ENCODE measurements at regions not wholly inside any gene's neighbourhood (a gene's known extent, or its start where the extent isn't known, plus 50 kb on each side); places are given as distances from the start of the nearest gene placed in this dataset.
"Not testable (repeated sequence)": the region's sequence is repeated elsewhere in the genome, so short reads cannot be mapped to it uniquely, and the experiment has no call there.

GRCh38 chr2:125318740-125319139, 1293.7 kb downstream of the CNTNAP5 start:
- no peak overlapping the region for H3K27ac ChIP-seq (ENCODE audit: low read length)
- no peak overlapping the region for H3K4me3 ChIP-seq (ENCODE audit: low read length)
- no peaks in the 10 kb centered on the region for H3K9me2 ChIP-seq (replicated peaks; ENCODE audit: insufficient read depth, low read length)
- H2AFZ ChIP-seq (ENCODE audit: low read length) = no peak overlapping the region
- no peak for TF ChIP-seq EZH2 (optimal IDR thresholded peaks at IDR 0.05; ENCODE audit: low read depth, low read length)
- TF ChIP-seq EZH2phosphoT487 (IDR thresholded peaks at IDR 0.05; ENCODE audit: low read length) = no peak
- no peak for TF ChIP-seq CTCF (IDR thresholded peaks at IDR 0.05; ENCODE audit: low read length)
- H3K36me3 ChIP-seq (replicated peaks; ENCODE audit: insufficient read depth, low read length) = no peaks in the 10 kb centered on the region
- no peak for DNase-seq
- no peaks in the 10 kb centered on the region; the same call in 1 of the 2 replicates for H3K4me1 ChIP-seq (ENCODE audit: low read length)
- H3K9ac ChIP-seq (ENCODE audit: low read length) = no peak overlapping the region
- H3F3A ChIP-seq (ENCODE audit: insufficient read depth, low read length) = no peaks in the 10 kb centered on the region
- no peaks in the 10 kb centered on the region for H3K27me3 ChIP-seq (replicated peaks; ENCODE audit: insufficient read depth, low read length)
- no peaks in the 10 kb centered on the region for H3K79me2 ChIP-seq (ENCODE audit: low read length)
- H4K20me1 ChIP-seq (ENCODE audit: insufficient read depth, low read length) = no peaks in the 10 kb centered on the region
- no peak overlapping the region for H3K4me2 ChIP-seq (ENCODE audit: low read depth, low read length)
- no peaks in the 10 kb centered on the region for H3K9me3 ChIP-seq (replicated peaks; ENCODE audit: insufficient read depth, low read length)

- H3K79me2 ChIP-seq (ENCODE audit: low read length) = no peaks in the 10 kb centered on the region
- no peak overlapping the region for H3K4me2 ChIP-seq (ENCODE audit: low read depth, low read length)
- H3K4me3 ChIP-seq (ENCODE audit: low read length) = no peak overlapping the region
- no peak overlapping the region for H3K27ac ChIP-seq (ENCODE audit: low read length)
- no peak for TF ChIP-seq EZH2 (optimal IDR thresholded peaks at IDR 0.05; ENCODE audit: low read depth, low read length)
- no peaks in the 10 kb centered on the region for H3K27me3 ChIP-seq (replicated peaks; ENCODE audit: insufficient read depth, low read length)
- no peak overlapping the region for H3K9ac ChIP-seq (ENCODE audit: low read length)
- no peak for DNase-seq
- H3F3A ChIP-seq (ENCODE audit: insufficient read depth, low read length) = no peaks in the 10 kb centered on the region
- no peaks in the 10 kb centered on the region for H3K9me3 ChIP-seq (replicated peaks; ENCODE audit: insufficient read depth, low read length)
- H3K4me1 ChIP-seq (ENCODE audit: low read length) = peaks cover 9% of the 10 kb centered on the region
- H4K20me1 ChIP-seq (ENCODE audit: insufficient read depth, low read length) = no peaks in the 10 kb centered on the region
- H3K9me2 ChIP-seq (replicated peaks; ENCODE audit: insufficient read depth, low read length) = no peaks in the 10 kb centered on the region
- no peak overlapping the region for H2AFZ ChIP-seq (ENCODE audit: low read length)
- H3K36me3 ChIP-seq (replicated peaks; ENCODE audit: insufficient read depth, low read length) = no peaks in the 10 kb centered on the region
These were observed 1299.2 kb downstream of the CNTNAP5 start for GRCh38 chr2:125324273-125324672.

GRCh38 chr2:125330133-125330532, 1305.0 kb downstream of the CNTNAP5 start:
- H2AFZ ChIP-seq (ENCODE audit: low read length) = no peak overlapping the region
- peak overlapping the region; percentile 22; the same call in 1 of the 2 replicates for H3K27ac ChIP-seq (ENCODE audit: low read length)
- TF ChIP-seq EZH2phosphoT487 (IDR thresholded peaks at IDR 0.05; ENCODE audit: low read length) (no peak), EZH2 (optimal IDR thresholded peaks at IDR 0.05; ENCODE audit: low read depth, low read length) (no peak), CTCF (IDR thresholded peaks at IDR 0.05; ENCODE audit: low read length) (no peak)
- H3K9me2 ChIP-seq (replicated peaks; ENCODE audit: insufficient read depth, low read length) = no peaks in the 10 kb centered on the region
- H3F3A ChIP-seq (ENCODE audit: insufficient read depth, low read length) = no peaks in the 10 kb centered on the region
- H3K9ac ChIP-seq (ENCODE audit: low read length) = no peak overlapping the region
- H3K27me3 ChIP-seq (replicated peaks; ENCODE audit: insufficient read depth, low read length) = no peaks in the 10 kb centered on the region
- H3K4me3 ChIP-seq (ENCODE audit: low read length) = no peak overlapping the region
- peak; percentile 83 for DNase-seq
- H3K4me2 ChIP-seq (ENCODE audit: low read depth, low read length) = peak overlapping the region; percentile 33
- peaks cover 23% of the 10 kb centered on the region for H3K4me1 ChIP-seq (ENCODE audit: low read length)
- no peaks in the 10 kb centered on the region for H3K36me3 ChIP-seq (replicated peaks; ENCODE audit: insufficient read depth, low read length)
- H3K9me3 ChIP-seq (replicated peaks; ENCODE audit: insufficient read depth, low read length) = no peaks in the 10 kb centered on the region
- H3K79me2 ChIP-seq (ENCODE audit: low read length) = no peaks in the 10 kb centered on the region
- H4K20me1 ChIP-seq (ENCODE audit: insufficient read depth, low read length) = no peaks in the 10 kb centered on the region

GRCh38 chr2:125341353-125341752, 1314.6 kb upstream of the GYPC start:
- no peaks in the 10 kb centered on the region for H3K79me2 ChIP-seq (ENCODE audit: low read length)
- no peak overlapping the region for H3K4me2 ChIP-seq (ENCODE audit: low read depth, low read length)
- H3K4me3 ChIP-seq (ENCODE audit: low read length) = no peak overlapping the region
- H4K20me1 ChIP-seq (ENCODE audit: insufficient read depth, low read length) = no peaks in the 10 kb centered on the region
- DNase-seq = no peak
- no peaks in the 10 kb centered on the region for H3K9me2 ChIP-seq (replicated peaks; ENCODE audit: insufficient read depth, low read length)
- no peak overlapping the region for H2AFZ ChIP-seq (ENCODE audit: low read length)
- H3K9me3 ChIP-seq (replicated peaks; ENCODE audit: insufficient read depth, low read length) = no peaks in the 10 kb centered on the region
- no peaks in the 10 kb centered on the region for H3K36me3 ChIP-seq (replicated peaks; ENCODE audit: insufficient read depth, low read length)
- no peaks in the 10 kb centered on the region for H3K27me3 ChIP-seq (replicated peaks; ENCODE audit: insufficient read depth, low read length)
- no peaks in the 10 kb centered on the region for H3K4me1 ChIP-seq (ENCODE audit: low read length)
- H3K9ac ChIP-seq (ENCODE audit: low read length) = no peak overlapping the region
- H3F3A ChIP-seq (ENCODE audit: insufficient read depth, low read length) = no peaks in the 10 kb centered on the region
- H3K27ac ChIP-seq (ENCODE audit: low read length) = no peak overlapping the region
- TF ChIP-seq CTCF (IDR thresholded peaks at IDR 0.05; ENCODE audit: low read length) (no peak), EZH2 (optimal IDR thresholded peaks at IDR 0.05; ENCODE audit: low read depth, low read length) (no peak), EZH2phosphoT487 (IDR thresholded peaks at IDR 0.05; ENCODE audit: low read length) (no peak)

- H3K27ac ChIP-seq (ENCODE audit: low read length); H3F3A ChIP-seq (ENCODE audit: insufficient read depth, low read length); H3K79me2 ChIP-seq (ENCODE audit: low read length); H3K9me2 ChIP-seq (replicated peaks; ENCODE audit: insufficient read depth, low read length); H4K20me1 ChIP-seq (ENCODE audit: insufficient read depth, low read length); H3K4me3 ChIP-seq (ENCODE audit: low read length); DNase-seq; H3K4me2 ChIP-seq (ENCODE audit: low read depth, low read length); H3K27me3 ChIP-seq (replicated peaks; ENCODE audit: insufficient read depth, low read length); H3K9ac ChIP-seq (ENCODE audit: low read length); H2AFZ ChIP-seq (ENCODE audit: low read length); H3K9me3 ChIP-seq (replicated peaks; ENCODE audit: insufficient read depth, low read length); H3K4me1 ChIP-seq (ENCODE audit: low read length); H3K36me3 ChIP-seq (replicated peaks; ENCODE audit: insufficient read depth, low read length): not testable (repeated sequence)
These were observed 1302.4 kb upstream of the GYPC start for GRCh38 chr2:125353542-125353941.
